H1 (cell line): ENCODE measurements at regions not wholly inside any gene's neighbourhood (a gene's known extent, or its start where the extent isn't known, plus 50 kb on each side); places are given as distances from the start of the nearest gene placed in this dataset.
"Not testable (repeated sequence)": the region's sequence is repeated elsewhere in the genome, so short reads cannot be mapped to it uniquely, and the experiment has no call there.

Source experiments
- CTCF ChIA-PET: fragments of 300-600 bp; sonication (Branson Sonifier 250); formaldehyde crosslinking; loops from one replicate; lab custom pipeline; 2021; ENCODE audit not compliant: partially characterized antibody; lab: Charles Lee
- POLR2A ChIA-PET: fragments of 300-600 bp; sonication (Branson Sonifier 250); formaldehyde crosslinking; loops from one replicate; lab custom pipeline; 2021; ENCODE audit warnings: inconsistent platforms; ENCODE audit not compliant: partially characterized antibody; lab: Charles Lee
- DNase-seq, 2 experiments: peaks; one replicate each; pipeline versions ENCODE4 v3.0.0 to v3.0.0-alpha.2; 2010 to 2022; ENCODE audit warnings: low spot score in 2 of 2, low read depth in 1 of 2, mixed read lengths in 1 of 2
- FAIRE-seq: peaks from 2 replicates; lab custom pipeline; 2011; peaks lifted over from hg19 to GRCh38; lab: Jason Lieb, UNC
- H2AFZ ChIP-seq: 2 replicates; pipeline ENCODE4 v1.8.1; 2012; ENCODE audit warnings: low read length, inconsistent platforms
- H2AK5ac ChIP-seq: 2 replicates; pipeline ENCODE4 v1.6.1; 2013; ENCODE audit warnings: low read depth, low read length
- H2BK120ac ChIP-seq: replicated peaks from 2 replicates; pipeline ENCODE3; 2013; ENCODE audit warnings: low read depth, low read length, inconsistent platforms
- H2BK12ac ChIP-seq: 2 replicates; pipeline ENCODE4 v1.6.1; 2013; ENCODE audit warnings: low read depth, low read length
- H2BK15ac ChIP-seq: 2 replicates; pipeline ENCODE4 v1.6.1; 2013; ENCODE audit warnings: low read length
- H2BK20ac ChIP-seq: 2 replicates; pipeline ENCODE4 v1.6.1; 2013; ENCODE audit warnings: low read length
- H2BK5ac ChIP-seq: 2 replicates; pipeline ENCODE4 v1.6.1; 2013; ENCODE audit warnings: low read depth, low read length
- H3K14ac ChIP-seq: 2 replicates; pipeline ENCODE4 v1.6.1; 2013; ENCODE audit warnings: inconsistent platforms; ENCODE audit not compliant: insufficient read length
- H3K18ac ChIP-seq: 2 replicates; pipeline ENCODE4 v1.6.1; 2013; ENCODE audit warnings: low read length; ENCODE audit errors: extremely low read depth
- H3K23ac ChIP-seq: 2 replicates; pipeline ENCODE4 v1.6.1; 2013; ENCODE audit warnings: inconsistent platforms; ENCODE audit not compliant: insufficient read length
- H3K23me2 ChIP-seq: 2 replicates; pipeline ENCODE4 v1.6.1; 2013; ENCODE audit warnings: low read depth, low read length
- H3K27ac ChIP-seq: 2 replicates; pipeline ENCODE4 v1.6.1; 2011; ENCODE audit warnings: low read depth, low read length, inconsistent platforms
- H3K27me3 ChIP-seq, 4 experiments: replicated peaks in 1 of 4; 1 replicate in 1 of 4; 2 replicates in 3 of 4; pipeline versions ENCODE4 v1.6.1 to v1.8.1; 2011 to 2013; ENCODE audit warnings: low read length in 3 of 4, mild to moderate bottlenecking in 3 of 4, inconsistent platforms in 2 of 4, mixed read lengths in 2 of 4, moderate library complexity in 1 of 4; ENCODE audit not compliant: control insufficient read depth in 3 of 4, insufficient read depth in 3 of 4; ENCODE audit errors: extremely low read depth in 1 of 4
- H3K36me3 ChIP-seq, 4 experiments: 2 replicates each; pipeline versions ENCODE4 v1.6.1 to v1.8.1; 2011 to 2013; ENCODE audit warnings: mild to moderate bottlenecking in 4 of 4, low read length in 3 of 4, moderate library complexity in 2 of 4, control low read depth in 1 of 4, inconsistent platforms in 1 of 4; ENCODE audit not compliant: insufficient read depth in 4 of 4, control insufficient read depth in 2 of 4
- H3K4ac ChIP-seq: replicated peaks from 2 replicates; pipeline ENCODE3; 2013; ENCODE audit warnings: low read length, low read depth, mixed read lengths, inconsistent platforms; ENCODE audit not compliant: insufficient read length
- H3K4me1 ChIP-seq, 4 experiments: replicated peaks in 1 of 4; 1 replicate in 1 of 4; 2 replicates in 3 of 4; pipeline versions ENCODE4 v1.6.1 to v1.8.1; 2011 to 2013; ENCODE audit warnings: low read length in 3 of 4, inconsistent platforms in 2 of 4, mixed read lengths in 1 of 4; ENCODE audit not compliant: insufficient read depth in 4 of 4, control insufficient read depth in 3 of 4
- H3K4me2 ChIP-seq, 2 experiments: 2 replicates each; pipeline versions ENCODE4 v1.6.1 to v1.8.1; 2011 to 2013; ENCODE audit warnings: low read depth in 2 of 2, low read length in 2 of 2, control low read depth in 1 of 2, inconsistent platforms in 1 of 2, mild to moderate bottlenecking in 1 of 2; ENCODE audit not compliant: insufficient read depth in 1 of 2
- H3K4me3 ChIP-seq, 4 experiments: fragments of 200-600, 300-600 bp in 1 of 4; sonication (generic), shearing (Covaris generic), sonication (Bioruptor Twin) in 1 of 4; 2 replicates each; pipeline versions ENCODE4 v1.5.1 to v1.8.1; 2011 to 2016; ENCODE audit warnings: low read length in 4 of 4, low read depth in 3 of 4, control low read depth in 2 of 4, inconsistent platforms in 2 of 4, mild to moderate bottlenecking in 2 of 4, mixed read lengths in 1 of 4, moderate library complexity in 1 of 4; ENCODE audit not compliant: insufficient read depth in 2 of 4; ENCODE audit errors: extremely low read depth in 1 of 4
- H3K56ac ChIP-seq: replicated peaks from 2 replicates; pipeline ENCODE3; 2013; ENCODE audit warnings: low read depth, mild to moderate bottlenecking, mixed read lengths, low read length, inconsistent platforms; ENCODE audit not compliant: insufficient read length
- H3K79me1 ChIP-seq: 2 replicates; pipeline ENCODE4 v1.6.1; 2013; ENCODE audit warnings: low read depth, low read length, control low read depth
- H3K79me2 ChIP-seq, 2 experiments: 2 replicates each; pipeline versions ENCODE4 v1.6.1 to v1.8.1; 2012 to 2013; ENCODE audit warnings: low read length in 2 of 2, mild to moderate bottlenecking in 2 of 2, inconsistent platforms in 1 of 2; ENCODE audit not compliant: insufficient read depth in 2 of 2, control insufficient read depth in 1 of 2
- H3K9ac ChIP-seq, 4 experiments: replicated peaks in 1 of 4; 1 replicate in 1 of 4; 2 replicates in 3 of 4; pipeline versions ENCODE4 v1.6.1 to v1.8.1; 2011 to 2013; ENCODE audit warnings: low read depth in 3 of 4, low read length in 3 of 4, control low read depth in 2 of 4, mild to moderate bottlenecking in 2 of 4, moderate library complexity in 2 of 4, inconsistent platforms in 1 of 4; ENCODE audit errors: extremely low read depth in 1 of 4
- H3K9me3 ChIP-seq, 2 experiments: 2 replicates each; pipeline versions ENCODE4 v1.6.1 to v1.8.1; 2012 to 2013; ENCODE audit warnings: mild to moderate bottlenecking in 2 of 2, moderate library complexity in 2 of 2, control low read depth in 1 of 2, inconsistent platforms in 1 of 2, low read depth in 1 of 2, low read length in 1 of 2, mixed read lengths in 1 of 2; ENCODE audit not compliant: insufficient read depth in 2 of 2
- H4K20me1 ChIP-seq, 2 experiments: replicated peaks in 1 of 2; 2 replicates each; pipeline versions ENCODE3 to v1.8.1; 2011 to 2013; ENCODE audit warnings: inconsistent platforms in 2 of 2, low read length in 2 of 2, mild to moderate bottlenecking in 1 of 2; ENCODE audit not compliant: insufficient read depth in 2 of 2, control insufficient read depth in 1 of 2
- H4K5ac ChIP-seq: 2 replicates; pipeline ENCODE4 v1.6.1; 2013; ENCODE audit warnings: low read length, low read depth, mixed read lengths, inconsistent platforms; ENCODE audit not compliant: insufficient read length
- H4K8ac ChIP-seq: 2 replicates; pipeline ENCODE4 v1.8.0; 2013; ENCODE audit warnings: mild to moderate bottlenecking, moderate library complexity, low read length, inconsistent platforms; ENCODE audit not compliant: insufficient read depth; ENCODE audit errors: extremely low read depth
- H4K91ac ChIP-seq: replicated peaks from 2 replicates; pipeline ENCODE3; 2013; ENCODE audit warnings: low read length, mixed read lengths, inconsistent platforms; ENCODE audit not compliant: insufficient read length
- WGBS, 2 experiments: shearing (Covaris generic) in 1 of 2; methylation state at CpG; one replicate each; pipeline versions ENCODE4 v1.1.6 to v1.1.7; 2013 to 2015; ENCODE audit warnings: low lambda C conversion rate in 2 of 2, mixed read lengths in 2 of 2, inconsistent platforms in 1 of 2, low coverage in 1 of 2, missing lambda C conversion rate in 1 of 2; ENCODE audit not compliant: insufficient replicate concordance in 2 of 2, insufficient coverage in 1 of 2, insufficient read length in 1 of 2; ENCODE audit errors: extremely low coverage in 1 of 2, missing lambda C conversion rate in 1 of 2; 5-methylcytosine and 5-hydroxymethylcytosine counted together

GRCh38 chr7:106530183-106530582, 130.8 kb downstream of the CCDC71L start:
- not testable (repeated sequence) for H3K4me3 ChIP-seq, H4K91ac ChIP-seq

GRCh38 chr7:106526617-106527016, 134.3 kb downstream of the CCDC71L start:
- H3K14ac ChIP-seq, H2AK5ac ChIP-seq, H2BK15ac ChIP-seq, DNase-seq, H3K36me3 ChIP-seq, H4K5ac ChIP-seq, H2BK5ac ChIP-seq, H3K79me2 ChIP-seq, H4K8ac ChIP-seq, H3K27ac ChIP-seq, H3K79me1 ChIP-seq, H3K56ac ChIP-seq, POLR2A ChIA-PET, H3K9me3 ChIP-seq, H3K18ac ChIP-seq, H3K4ac ChIP-seq, H3K4me1 ChIP-seq, H4K91ac ChIP-seq, H2AFZ ChIP-seq, H2BK12ac ChIP-seq, H4K20me1 ChIP-seq, FAIRE-seq, H3K23ac ChIP-seq, H3K27me3 ChIP-seq, H3K9ac ChIP-seq, H3K4me2 ChIP-seq, H3K23me2 ChIP-seq, CTCF ChIA-PET, H3K4me3 ChIP-seq, H2BK120ac ChIP-seq, H2BK20ac ChIP-seq: not testable (repeated sequence)
- 90% methylated on average over 3 of the region's 4 CpGs; no CpG with 5 or more reads in 1 of the 2 experiments for WGBS, 2 experiments

More at GRCh38 chr7:106530183-106530582, 130.8 kb downstream of the CCDC71L start:
- H3K4ac ChIP-seq, H2BK12ac ChIP-seq, H4K20me1 ChIP-seq, POLR2A ChIA-PET, CTCF ChIA-PET, H3K9me3 ChIP-seq, H3K4me2 ChIP-seq, H2BK15ac ChIP-seq, H3K36me3 ChIP-seq, H3K79me1 ChIP-seq, H2AFZ ChIP-seq, H2BK5ac ChIP-seq, H4K5ac ChIP-seq, H2AK5ac ChIP-seq, DNase-seq, H2BK20ac ChIP-seq, H3K14ac ChIP-seq, H3K4me1 ChIP-seq, H3K79me2 ChIP-seq, H3K18ac ChIP-seq, H4K8ac ChIP-seq, H3K9ac ChIP-seq, FAIRE-seq, H3K23me2 ChIP-seq, H3K23ac ChIP-seq, H3K56ac ChIP-seq, H3K27ac ChIP-seq, H3K27me3 ChIP-seq, H2BK120ac ChIP-seq: not testable (repeated sequence)
- 95% methylated on average over 5 of the region's 5 CpGs; no CpG with 5 or more reads in 1 of the 2 experiments for WGBS, 2 experiments
